ENCODE measurements at regions not wholly inside any gene's neighbourhood (a gene's known extent, or its start where the extent isn't known, plus 50 kb on each side); places are given as distances from the start of the nearest gene placed in this dataset.

GRCh38 chr11:82308979-82309378 is 424.7 kb downstream of the FAM181B start:
- Histone ChIP-seq H3K27ac (no peak overlapping the region), H3K9me3 (no peaks in the 10 kb centered on the region), H3K36me3 (no peaks in the 10 kb centered on the region), H3K4me1 (no peaks in the 10 kb centered on the region), H3K27me3 (no peaks in the 10 kb centered on the region), H3K4me3 (no peak overlapping the region)
- no peak for DNase-seq
- 21 to 48% methylated on average over 2 of the region's 2 CpGs for WGBS, 2 donors
- TF ChIP-seq POLR2A (IDR thresholded peaks at IDR 0.05), result no peak
- no peak for TF ChIP-seq CTCF (IDR thresholded peaks at IDR 0.05)
- TF ChIP-seq POLR2AphosphoS5 (IDR thresholded peaks at IDR 0.05), result no peak
- no peak for TF ChIP-seq EP300 (IDR thresholded peaks at IDR 0.05)
- intact Hi-C loops (cut with DNase I), result no loop called here

- H3K9me3 ChIP-seq, result no peaks in the 10 kb centered on the region
- no peak overlapping the region for H3K27ac ChIP-seq
- intact Hi-C loops (cut with DNase I), result no loop called here
- no peaks in the 10 kb centered on the region for H3K4me1 ChIP-seq
- no peak for DNase-seq
- no peaks in the 10 kb centered on the region for H3K36me3 ChIP-seq
- H3K4me3 ChIP-seq, result no peak overlapping the region
- no peaks in the 10 kb centered on the region for H3K27me3 ChIP-seq
- 71 to 81% methylated on average over 1 of the region's 1 CpG for WGBS, 2 donors
- TF ChIP-seq POLR2A (IDR thresholded peaks at IDR 0.05), result no peak
- no peak for TF ChIP-seq EP300 (IDR thresholded peaks at IDR 0.05)
- no peak for TF ChIP-seq POLR2AphosphoS5 (IDR thresholded peaks at IDR 0.05)
- no peak for TF ChIP-seq CTCF (IDR thresholded peaks at IDR 0.05)
Observed at GRCh38 chr11:82305123-82305522, 428.5 kb downstream of the FAM181B start.

GRCh38 chr11:82303671-82304070 is 430.0 kb downstream of the FAM181B start:
- intact Hi-C loops (cut with DNase I), result no loop called here
- DNase-seq, result no peak
- Histone ChIP-seq H3K4me3 (no peak overlapping the region), H3K27ac (no peak overlapping the region), H3K9me3 (no peaks in the 10 kb centered on the region), H3K4me1 (no peaks in the 10 kb centered on the region), H3K36me3 (no peaks in the 10 kb centered on the region), H3K27me3 (no peaks in the 10 kb centered on the region)
- no peak for TF ChIP-seq EP300 (IDR thresholded peaks at IDR 0.05)
- TF ChIP-seq CTCF (IDR thresholded peaks at IDR 0.05), result no peak

- H3K4me3 ChIP-seq, result no peak overlapping the region
- TF ChIP-seq POLR2A (IDR thresholded peaks at IDR 0.05) (no peak), POLR2AphosphoS5 (IDR thresholded peaks at IDR 0.05) (no peak), EP300 (IDR thresholded peaks at IDR 0.05) (no peak), CTCF (IDR thresholded peaks at IDR 0.05) (no peak)
- DNase-seq, result no peak
- no peaks in the 10 kb centered on the region for H3K36me3 ChIP-seq
- H3K27me3 ChIP-seq, result no peaks in the 10 kb centered on the region
- no peaks in the 10 kb centered on the region for H3K4me1 ChIP-seq
- H3K9me3 ChIP-seq, result no peaks in the 10 kb centered on the region
- intact Hi-C loops (cut with DNase I), result no loop called here
- WGBS, 2 donors, result 48 to 63% methylated on average over 2 of the region's 2 CpGs
- no peak overlapping the region for H3K27ac ChIP-seq
Observed at GRCh38 chr11:82288471-82288870, 445.2 kb downstream of the FAM181B start.

GRCh38 chr11:82270870-82271269 is 462.8 kb downstream of the FAM181B start:
- no peak overlapping the region for H3K4me3 ChIP-seq
- H3K27ac ChIP-seq, result no peak overlapping the region
- DNase-seq, result no peak
- WGBS, 2 donors, result 94 to 96% methylated on average over 1 of the region's 1 CpG
- TF ChIP-seq POLR2A (IDR thresholded peaks at IDR 0.05) (no peak), EP300 (IDR thresholded peaks at IDR 0.05) (no peak), CTCF (IDR thresholded peaks at IDR 0.05) (no peak)
- H3K27me3 ChIP-seq, result no peaks in the 10 kb centered on the region
- H3K4me1 ChIP-seq, result no peaks in the 10 kb centered on the region
- H3K9me3 ChIP-seq, result no peaks in the 10 kb centered on the region
- intact Hi-C loops (cut with DNase I), result no loop called here
- no peaks in the 10 kb centered on the region for H3K36me3 ChIP-seq

All from sigmoid colon (tissue), 6 donors.